GM19372 (cell line): ENCODE measurements at regions not wholly inside any gene's neighbourhood (a gene's known extent, or its start where the extent isn't known, plus 50 kb on each side); places are given as distances from the start of the nearest gene placed in this dataset.
"Not testable (repeated sequence)": the region's sequence is repeated elsewhere in the genome, so short reads cannot be mapped to it uniquely, and the experiment has no call there.

Experiments
- ATAC-seq: cut with Tn5 transposase; IDR thresholded peaks from one replicate; pipeline ENCODE4 v1.9.1; 2021; ENCODE audit warnings: mild to moderate bottlenecking, low read depth, moderate library complexity; ENCODE audit not compliant: unreplicated experiment

- no peak for ATAC-seq
Observed at GRCh38 chr5:36778336-36778735, 98.2 kb upstream of the NIPBL start.

DNA sequence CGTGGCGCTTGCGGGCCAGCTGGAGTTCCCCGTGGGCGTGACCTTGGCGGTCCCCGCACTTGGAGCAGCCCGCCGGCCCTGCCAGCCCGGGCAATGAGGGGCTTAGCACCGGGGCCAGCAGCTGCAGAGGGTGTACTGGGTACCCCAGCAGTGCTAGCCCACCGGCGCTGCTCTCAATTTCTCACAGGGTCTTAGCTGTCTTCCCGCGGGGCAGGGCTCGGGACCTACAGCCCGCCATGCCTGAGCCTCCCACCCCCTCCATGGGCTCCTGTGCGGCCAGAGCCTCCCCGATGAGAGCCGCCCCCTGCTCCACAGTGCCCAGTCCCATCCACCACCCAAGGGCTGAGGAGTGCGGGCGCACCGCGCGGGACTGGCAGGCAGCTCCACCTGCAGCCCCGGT lies 94.0 kb upstream of the NIPBL start:
- ATAC-seq = not testable (repeated sequence)

DNA sequence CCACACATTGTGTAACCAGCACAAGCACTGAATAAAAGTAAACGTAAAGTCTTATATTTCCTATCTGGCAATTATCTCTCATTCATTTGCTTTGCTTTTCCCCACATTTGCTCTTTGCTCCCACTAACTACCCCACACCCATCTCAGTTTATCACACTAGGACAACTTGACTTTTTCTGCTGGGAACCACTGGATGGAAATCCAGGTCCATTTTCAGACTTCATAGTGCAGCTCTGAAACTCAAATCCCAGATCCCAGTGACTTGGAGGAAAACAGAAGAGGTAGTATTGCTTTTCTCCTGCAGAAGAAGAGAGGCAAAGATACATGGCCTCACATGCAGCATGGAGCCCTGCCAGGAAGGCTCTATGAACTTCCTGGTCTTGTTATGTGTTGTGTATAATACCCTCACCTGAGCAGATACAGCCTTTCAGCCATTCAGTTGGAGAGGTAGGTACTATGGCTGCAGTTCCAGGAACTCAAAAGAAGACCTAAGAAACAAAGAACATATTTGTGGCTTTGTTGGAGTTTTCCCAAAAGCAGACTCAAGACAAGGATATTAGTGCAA lies 90.0 kb upstream of the NIPBL start:
- no peak for ATAC-seq

- no peak for ATAC-seq
Observed at GRCh38 chr5:36787365-36788093, 89.0 kb upstream of the NIPBL start.

DNA sequence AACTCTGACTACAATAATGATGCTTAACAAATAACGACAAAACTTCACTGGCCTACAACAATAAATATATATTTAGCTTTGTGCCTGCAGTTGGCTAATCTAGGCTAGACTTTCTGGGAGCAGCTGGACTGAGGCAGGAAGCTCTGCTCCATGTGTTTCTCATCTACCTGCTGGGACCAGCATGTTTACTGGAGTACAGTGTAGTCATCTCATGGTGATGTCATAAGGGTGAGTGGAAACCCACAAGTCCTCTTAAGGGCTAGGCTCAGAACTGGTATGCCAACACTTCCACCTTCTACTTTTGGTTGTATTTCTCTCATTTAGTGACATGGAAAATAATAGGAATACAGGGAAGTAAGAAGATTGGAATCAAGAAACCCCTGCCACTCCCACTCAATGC lies 85.7 kb upstream of the NIPBL start:
- no peak for ATAC-seq

- ATAC-seq = no peak
Observed at GRCh38 chr5:36792560-36793180, 83.9 kb upstream of the NIPBL start.

GRCh38 chr5:36795366-36795765 lies 81.2 kb upstream of the NIPBL start:
- no peak for ATAC-seq

GRCh38 chr5:36796155-36796554 lies 80.4 kb upstream of the NIPBL start:
- ATAC-seq = no peak

DNA sequence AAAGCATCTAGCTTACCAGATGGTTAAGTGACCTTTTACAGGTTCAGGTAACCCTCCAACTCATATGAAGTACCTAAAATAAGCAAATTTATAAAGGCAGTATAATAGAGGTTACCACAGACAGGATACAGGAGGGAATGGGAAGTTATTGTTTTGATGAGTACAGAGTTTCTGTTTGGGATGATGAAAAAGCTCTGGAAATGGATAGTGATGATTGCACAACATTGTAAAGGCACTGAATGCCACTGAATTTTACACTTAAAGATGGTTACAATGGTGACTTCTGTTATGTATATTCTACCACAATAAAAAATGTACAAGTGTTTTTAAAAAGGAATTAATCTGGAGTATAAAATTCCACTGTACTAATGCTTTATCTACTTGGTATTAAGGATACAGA lies 75.0 kb upstream of the NIPBL start:
- ATAC-seq = no peak

DNA sequence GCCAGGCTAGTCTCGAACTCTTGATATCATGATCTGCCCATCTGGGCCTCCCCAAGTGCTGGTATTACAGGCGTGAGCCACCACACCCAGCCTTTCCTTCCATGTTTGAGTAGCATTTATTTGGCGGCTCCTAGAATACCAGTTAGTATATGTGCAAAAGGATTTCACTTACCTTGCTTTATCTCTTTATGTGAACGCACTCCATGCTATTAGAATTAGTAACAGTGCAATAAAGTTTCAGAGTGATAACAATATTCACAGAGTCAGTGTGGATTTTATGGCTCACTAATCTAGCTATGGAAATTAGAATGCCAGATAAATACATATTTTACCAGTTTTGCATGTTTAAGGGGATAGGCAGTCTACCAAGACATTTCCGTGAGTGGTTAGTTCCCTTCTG lies 74.4 kb upstream of the NIPBL start:
- no peak for ATAC-seq

DNA sequence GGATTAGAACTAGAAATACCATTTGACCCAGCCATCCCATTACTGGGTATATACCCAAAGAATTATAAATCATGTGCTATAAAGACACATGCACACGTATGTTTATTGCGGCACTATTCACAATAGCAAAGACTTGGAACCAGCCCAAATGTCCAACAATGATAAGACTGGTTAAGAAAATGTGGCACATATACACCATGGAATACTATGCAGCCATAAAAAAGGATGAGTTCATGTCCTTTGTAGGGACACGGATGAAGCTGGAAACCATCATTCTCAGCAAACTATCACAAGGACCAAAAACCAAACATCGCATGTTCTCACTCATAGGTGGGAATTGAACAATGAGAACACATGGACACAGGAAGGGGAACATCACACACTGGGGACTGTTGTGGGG lies 63.3 kb upstream of the NIPBL start:
- ATAC-seq = not testable (repeated sequence)

- no peak for ATAC-seq
Observed at GRCh38 chr5:36815871-36816270, 60.7 kb upstream of the NIPBL start.

DNA sequence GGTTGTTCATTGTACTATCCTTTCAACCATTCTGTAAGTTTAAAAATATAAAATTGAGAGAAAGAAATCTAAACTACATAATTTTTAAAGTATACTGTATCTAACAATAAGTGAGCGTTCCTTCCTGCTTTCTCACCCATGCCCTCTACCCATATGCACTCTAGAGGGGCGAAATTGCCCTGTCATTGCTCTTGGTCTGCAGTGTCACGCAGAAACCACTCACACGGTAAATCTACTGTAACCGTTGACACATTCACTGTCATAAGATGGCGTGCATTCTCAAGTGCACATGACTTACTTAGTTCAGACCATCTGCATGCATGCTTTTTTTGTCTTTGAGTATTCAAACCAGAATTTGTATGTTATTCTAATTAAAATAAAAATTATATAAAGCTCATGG lies 55.7 kb upstream of the NIPBL start:
- no peak for ATAC-seq

DNA sequence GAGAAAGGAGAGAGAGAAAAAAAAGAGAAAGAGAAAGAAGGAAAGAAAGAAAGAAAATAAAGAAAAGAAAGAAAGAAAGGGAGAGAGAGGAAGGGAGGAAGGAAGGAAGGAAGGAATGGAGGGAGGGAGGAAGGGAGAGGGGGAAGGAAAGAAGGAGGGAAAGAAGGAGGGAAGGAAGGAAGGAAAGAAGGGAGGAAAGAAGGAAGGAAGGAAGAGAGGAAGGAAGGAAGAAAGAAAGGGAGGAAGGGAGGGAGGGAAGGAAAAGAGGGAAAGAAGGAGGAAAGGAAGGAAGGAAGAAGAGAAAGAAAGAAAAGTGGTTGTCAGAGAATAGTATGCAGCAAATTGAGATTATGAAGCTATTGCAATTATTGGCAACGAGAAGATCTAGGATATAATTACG lies 49.9 kb upstream of the NIPBL start:
- ATAC-seq = no peak
